ENCODE measurements at regions not wholly inside any gene's neighbourhood (a gene's known extent, or its start where the extent isn't known, plus 50 kb on each side); places are given as distances from the start of the nearest gene placed in this dataset.

DNA sequence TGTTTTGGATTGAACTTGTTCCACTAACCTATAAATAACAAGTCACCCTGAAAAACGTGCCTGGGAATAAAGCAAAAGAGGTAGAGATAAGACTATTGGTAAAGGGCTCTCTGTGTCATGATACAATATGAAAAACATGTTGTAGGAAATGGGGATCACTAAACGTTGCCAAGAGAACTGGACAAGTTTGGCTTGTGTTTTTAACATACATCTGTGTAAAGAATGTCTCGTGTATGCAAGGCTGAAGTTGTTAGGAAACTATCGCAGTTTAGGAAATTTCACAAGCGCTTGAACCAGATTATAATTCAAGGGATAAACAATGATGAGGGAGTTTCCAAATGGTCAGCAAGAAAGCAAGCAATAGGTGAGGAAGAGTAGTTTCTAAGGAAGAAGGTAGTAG is 655.8 kb downstream of the PCDH7 start:
- no peak overlapping the region for H3K4me3 ChIP-seq (ENCODE audit: low read length)
- no peak for DNase-seq (ENCODE audit: low read depth)
- no peak for TF ChIP-seq CTCF (conservative IDR thresholded peaks at IDR 0.05; ENCODE audit: low read length)

GRCh38 chr4:31379364-31379763 is 659.2 kb downstream of the PCDH7 start:
- DNase-seq (ENCODE audit: low read depth), result no peak
- TF ChIP-seq CTCF (conservative IDR thresholded peaks at IDR 0.05; ENCODE audit: low read length), result no peak
- H3K4me3 ChIP-seq (ENCODE audit: low read length), result no peak overlapping the region

GRCh38 chr4:31383767-31384166 is 663.6 kb downstream of the PCDH7 start:
- H3K4me3 ChIP-seq (ENCODE audit: low read length), result no peak overlapping the region
- TF ChIP-seq CTCF (conservative IDR thresholded peaks at IDR 0.05; ENCODE audit: low read length), result no peak
- no peak for DNase-seq (ENCODE audit: low read depth)

- no peak for DNase-seq (ENCODE audit: low read depth)
- H3K4me3 ChIP-seq (ENCODE audit: low read length), result no peak overlapping the region
- no peak for TF ChIP-seq CTCF (conservative IDR thresholded peaks at IDR 0.05; ENCODE audit: low read length)
Measured at GRCh38 chr4:31390849-31391248, 670.7 kb downstream of the PCDH7 start.

DNA sequence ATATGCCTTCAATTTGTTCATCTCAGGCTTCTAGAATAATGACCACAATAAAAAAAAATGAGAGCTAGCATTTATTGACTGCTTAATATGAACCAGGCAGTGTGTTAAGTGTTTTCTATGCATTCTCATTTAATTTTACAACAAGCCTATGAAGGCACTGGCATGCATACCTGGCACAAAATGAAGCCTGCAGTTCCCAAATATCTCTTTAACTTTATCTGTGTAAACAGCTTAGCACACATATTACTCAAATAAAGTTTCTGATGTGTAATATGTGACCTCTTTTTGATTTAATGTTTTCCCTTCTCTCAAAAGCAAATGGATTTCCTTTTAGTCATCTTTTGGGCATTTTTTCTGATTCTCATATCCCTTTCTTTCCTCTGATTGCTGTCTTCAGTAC is 671.8 kb downstream of the PCDH7 start:
- TF ChIP-seq CTCF (conservative IDR thresholded peaks at IDR 0.05; ENCODE audit: low read length), result no peak
- DNase-seq (ENCODE audit: low read depth), result no peak
- no peak overlapping the region for H3K4me3 ChIP-seq (ENCODE audit: low read length)

- no peak for TF ChIP-seq CTCF (conservative IDR thresholded peaks at IDR 0.05; ENCODE audit: low read length)
- no peak overlapping the region for H3K4me3 ChIP-seq (ENCODE audit: low read length)
- DNase-seq (ENCODE audit: low read depth), result no peak
Measured at GRCh38 chr4:31392923-31393322, 672.8 kb downstream of the PCDH7 start.

- DNase-seq (ENCODE audit: low read depth), result no peak
- no peak overlapping the region for H3K4me3 ChIP-seq (ENCODE audit: low read length)
- no peak for TF ChIP-seq CTCF (conservative IDR thresholded peaks at IDR 0.05; ENCODE audit: low read length)
Measured at GRCh38 chr4:31408121-31408520, 688.0 kb downstream of the PCDH7 start.
